ENCODE measurements at regions not wholly inside any gene's neighbourhood (a gene's known extent, or its start where the extent isn't known, plus 50 kb on each side); places are given as distances from the start of the nearest gene placed in this dataset.

- ChIA-PET POLR2A (no interaction called here), CTCF (no interaction called here)
- no peak overlapping the region for H3K4me3 Mint-ChIP-seq
- H3K27ac Mint-ChIP-seq: no peak overlapping the region
- no peaks in the 10 kb centered on the region for H3K4me1 Mint-ChIP-seq (ENCODE audit: low read depth)
- ATAC-seq (no peak), DNase-seq (no peak)
- H3K9me3 Mint-ChIP-seq (ENCODE audit: insufficient read depth): peaks cover 3% of the 10 kb centered on the region
- H3K36me3 Mint-ChIP-seq (ENCODE audit: low read depth): no peaks in the 10 kb centered on the region
- no peaks in the 10 kb centered on the region for H3K27me3 Mint-ChIP-seq (ENCODE audit: low read depth)
Measured at GRCh38 chr12:114943601-114944000, 259.6 kb upstream of the TBX3 start.

GRCh38 chr12:114938487-114939210 lies 254.7 kb upstream of the TBX3 start:
- CTCF ChIA-PET: no interaction called here
- H3K36me3 Mint-ChIP-seq (ENCODE audit: low read depth): no peaks in the 10 kb centered on the region
- H3K27ac Mint-ChIP-seq: no peak overlapping the region
- H3K4me3 Mint-ChIP-seq: no peak overlapping the region
- ATAC-seq (no peak), DNase-seq (no peak)
- H3K27me3 Mint-ChIP-seq (ENCODE audit: low read depth): no peaks in the 10 kb centered on the region
- H3K4me1 Mint-ChIP-seq (ENCODE audit: low read depth): no peaks in the 10 kb centered on the region
- POLR2A ChIA-PET: no interaction called here
- H3K9me3 Mint-ChIP-seq (ENCODE audit: insufficient read depth): no peaks in the 10 kb centered on the region

GRCh38 chr12:114936148-114937079 lies 252.4 kb upstream of the TBX3 start:
- ATAC-seq (no peak), DNase-seq (no peak)
- ChIA-PET CTCF (no interaction called here), POLR2A (no interaction called here)
- H3K4me3 Mint-ChIP-seq: no peak overlapping the region
- H3K27me3 Mint-ChIP-seq (ENCODE audit: low read depth): no peaks in the 10 kb centered on the region
- H3K36me3 Mint-ChIP-seq (ENCODE audit: low read depth): no peaks in the 10 kb centered on the region
- no peak overlapping the region for H3K27ac Mint-ChIP-seq
- H3K4me1 Mint-ChIP-seq (ENCODE audit: low read depth): no peaks in the 10 kb centered on the region
- H3K9me3 Mint-ChIP-seq (ENCODE audit: insufficient read depth): peaks cover under 1% of the 10 kb centered on the region

GRCh38 chr12:114935658-114936057 lies 251.7 kb upstream of the TBX3 start:
- CTCF ChIA-PET: no interaction called here
- no peak for ATAC-seq
- no peak overlapping the region for H3K4me3 Mint-ChIP-seq

GRCh38 chr12:114933428-114934160 lies 249.6 kb upstream of the TBX3 start:
- Mint-ChIP-seq H3K27ac (no peak overlapping the region), H3K36me3 (ENCODE audit: low read depth) (no peaks in the 10 kb centered on the region), H3K4me1 (ENCODE audit: low read depth) (no peaks in the 10 kb centered on the region), H3K27me3 (ENCODE audit: low read depth) (no peaks in the 10 kb centered on the region), H3K4me3 (no peak overlapping the region), H3K9me3 (ENCODE audit: insufficient read depth) (peaks cover 8% of the 10 kb centered on the region)
- ChIA-PET POLR2A (no interaction called here), CTCF (no interaction called here)
- ATAC-seq (no peak), DNase-seq (no peak)

More at GRCh38 chr12:114935658-114936057, 251.7 kb upstream of the TBX3 start:
- no peak for DNase-seq
- Mint-ChIP-seq H3K36me3 (ENCODE audit: low read depth) (no peaks in the 10 kb centered on the region), H3K27ac (no peak overlapping the region), H3K27me3 (ENCODE audit: low read depth) (no peaks in the 10 kb centered on the region), H3K4me1 (ENCODE audit: low read depth) (no peaks in the 10 kb centered on the region), H3K9me3 (ENCODE audit: insufficient read depth) (peaks cover 7% of the 10 kb centered on the region)
- POLR2A ChIA-PET: no interaction called here

GRCh38 chr12:114932806-114933205 lies 248.8 kb upstream of the TBX3 start:
- POLR2A ChIA-PET: no interaction called here
- no peak overlapping the region for H3K27ac Mint-ChIP-seq
- CTCF ChIA-PET: no interaction called here
- DNase-seq (no peak), ATAC-seq (no peak)
- H3K27me3 Mint-ChIP-seq (ENCODE audit: low read depth): no peaks in the 10 kb centered on the region
- H3K36me3 Mint-ChIP-seq (ENCODE audit: low read depth): no peaks in the 10 kb centered on the region
- no peaks in the 10 kb centered on the region for H3K4me1 Mint-ChIP-seq (ENCODE audit: low read depth)
- peaks cover 8% of the 10 kb centered on the region for H3K9me3 Mint-ChIP-seq (ENCODE audit: insufficient read depth)
- H3K4me3 Mint-ChIP-seq: no peak overlapping the region

- POLR2A ChIA-PET: no interaction called here
- no peak for DNase-seq
- no peaks in the 10 kb centered on the region for H3K4me1 Mint-ChIP-seq (ENCODE audit: low read depth)
- H3K27ac Mint-ChIP-seq: no peak overlapping the region
- H3K36me3 Mint-ChIP-seq (ENCODE audit: low read depth): no peaks in the 10 kb centered on the region
- no peaks in the 10 kb centered on the region for H3K27me3 Mint-ChIP-seq (ENCODE audit: low read depth)
- peaks cover 8% of the 10 kb centered on the region for H3K9me3 Mint-ChIP-seq (ENCODE audit: insufficient read depth)
- no peak for ATAC-seq
- CTCF ChIA-PET: no interaction called here
- H3K4me3 Mint-ChIP-seq: no peak overlapping the region
Measured at GRCh38 chr12:114931025-114931424, 247.1 kb upstream of the TBX3 start.

DNA sequence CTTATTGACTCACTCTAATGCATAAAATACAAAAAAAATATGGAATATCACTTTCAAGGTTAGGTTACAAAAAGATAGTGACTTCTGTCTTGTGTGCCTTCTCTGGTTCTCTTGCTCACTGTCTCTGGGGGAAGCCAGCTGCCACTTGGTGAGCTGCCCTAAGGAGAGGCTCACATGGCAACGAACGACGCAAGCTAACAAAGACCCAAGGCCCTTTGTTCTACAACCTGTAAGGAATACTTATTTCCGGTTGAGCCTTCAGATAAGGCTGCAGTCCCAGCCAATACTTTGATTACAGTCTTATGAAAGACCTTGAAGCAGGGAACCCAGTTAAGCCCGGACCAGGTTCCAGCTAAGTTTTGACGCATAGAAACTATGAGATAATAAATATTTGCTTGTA lies 242.4 kb upstream of the TBX3 start:
- ChIA-PET POLR2A (no interaction called here), CTCF (no interaction called here)
- Mint-ChIP-seq H3K27me3 (ENCODE audit: low read depth) (no peaks in the 10 kb centered on the region), H3K4me3 (no peak overlapping the region), H3K9me3 (ENCODE audit: insufficient read depth) (peaks cover 7% of the 10 kb centered on the region), H3K36me3 (ENCODE audit: low read depth) (no peaks in the 10 kb centered on the region), H3K27ac (no peak overlapping the region), H3K4me1 (ENCODE audit: low read depth) (no peaks in the 10 kb centered on the region)
- DNase-seq (no peak), ATAC-seq (no peak)

- DNase-seq (no peak), ATAC-seq (no peak)
- no peak overlapping the region for H3K4me3 Mint-ChIP-seq
- H3K27me3 Mint-ChIP-seq (ENCODE audit: low read depth): no peaks in the 10 kb centered on the region
- POLR2A ChIA-PET: no interaction called here
- no peak overlapping the region for H3K27ac Mint-ChIP-seq
- H3K36me3 Mint-ChIP-seq (ENCODE audit: low read depth): no peaks in the 10 kb centered on the region
- H3K4me1 Mint-ChIP-seq (ENCODE audit: low read depth): no peaks in the 10 kb centered on the region
- no peaks in the 10 kb centered on the region for H3K9me3 Mint-ChIP-seq (ENCODE audit: insufficient read depth)
- CTCF ChIA-PET: no interaction called here
Measured at GRCh38 chr12:114924946-114925475, 241.0 kb upstream of the TBX3 start.

DNA sequence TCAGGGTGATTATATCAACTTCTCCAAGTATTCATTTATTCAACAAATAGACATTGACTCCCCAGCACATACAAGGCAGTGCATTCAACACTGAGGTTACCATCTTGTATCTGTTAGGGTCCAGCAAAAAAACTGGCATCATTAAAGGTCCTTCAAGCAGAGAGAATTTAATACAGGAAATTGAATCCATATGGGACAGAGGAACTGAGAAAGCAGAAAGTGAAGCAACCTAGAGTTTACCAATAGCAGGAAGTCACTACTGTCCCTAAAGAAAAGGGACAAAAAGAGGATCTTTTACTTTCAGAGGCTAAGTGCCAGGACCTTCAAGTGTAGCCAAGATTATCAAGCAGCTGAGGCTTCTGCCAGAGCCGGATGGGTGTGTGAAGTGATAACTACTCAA lies 237.8 kb upstream of the TBX3 start:
- Mint-ChIP-seq H3K27ac (no peak overlapping the region), H3K9me3 (ENCODE audit: insufficient read depth) (no peaks in the 10 kb centered on the region), H3K36me3 (ENCODE audit: low read depth) (no peaks in the 10 kb centered on the region), H3K4me3 (no peak overlapping the region), H3K4me1 (ENCODE audit: low read depth) (no peaks in the 10 kb centered on the region), H3K27me3 (ENCODE audit: low read depth) (no peaks in the 10 kb centered on the region)
- DNase-seq (no peak), ATAC-seq (no peak)
- CTCF ChIA-PET: no interaction called here
- POLR2A ChIA-PET: no interaction called here

DNA sequence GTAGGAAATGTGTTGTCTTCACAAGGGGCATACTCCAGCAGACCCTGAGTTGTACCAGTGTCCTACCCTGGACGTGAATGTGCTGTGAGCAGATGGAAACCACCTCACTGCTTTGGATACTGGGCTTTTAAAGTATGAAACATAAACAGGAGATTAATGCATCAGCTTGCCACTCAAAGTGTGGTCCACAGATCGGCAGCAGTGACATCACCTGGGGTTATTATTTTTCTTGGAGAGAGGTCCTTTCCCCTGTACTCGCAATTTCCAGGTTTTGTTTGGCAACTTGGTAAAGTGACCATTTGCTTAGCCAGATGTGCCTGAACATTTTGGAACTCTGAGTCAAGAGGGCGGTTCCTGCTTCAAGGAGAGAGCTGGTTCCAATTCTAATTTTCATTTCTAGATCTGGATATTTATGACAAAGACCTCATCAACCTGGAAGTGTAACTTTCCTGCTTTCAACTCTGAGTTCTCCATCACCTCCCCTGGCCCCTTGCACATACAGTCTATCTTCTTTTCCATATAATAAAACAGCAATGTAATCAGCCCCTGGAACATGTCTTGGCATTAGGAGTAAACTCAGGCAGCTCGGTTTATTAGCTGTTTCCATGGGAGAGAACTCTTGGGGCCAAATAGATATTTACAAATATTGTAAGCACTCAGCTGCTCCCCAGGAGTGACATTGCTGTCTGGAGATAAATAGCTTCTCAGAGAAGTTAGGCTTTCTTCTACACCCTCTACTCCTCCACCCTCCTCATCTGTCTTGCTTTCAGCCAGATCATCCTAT lies 237.0 kb upstream of the TBX3 start:
- Mint-ChIP-seq H3K36me3 (ENCODE audit: low read depth) (no peaks in the 10 kb centered on the region), H3K4me1 (ENCODE audit: low read depth) (no peaks in the 10 kb centered on the region), H3K4me3 (no peak overlapping the region), H3K27ac (no peak overlapping the region), H3K9me3 (ENCODE audit: insufficient read depth) (no peaks in the 10 kb centered on the region), H3K27me3 (ENCODE audit: low read depth) (no peaks in the 10 kb centered on the region)
- ATAC-seq (no peak), DNase-seq (no peak)
- ChIA-PET POLR2A (no interaction called here), CTCF (no interaction called here)
